HG03571 (cell line): ENCODE measurements at regions not wholly inside any gene's neighbourhood (a gene's known extent, or its start where the extent isn't known, plus 50 kb on each side); places are given as distances from the start of the nearest gene placed in this dataset.
A peak's percentile ranks its signal among the peaks of the same experiment; 100 is the strongest.
"Not testable (repeated sequence)": the region's sequence is repeated elsewhere in the genome, so short reads cannot be mapped to it uniquely, and the experiment has no call there.

Experiments
- ATAC-seq: cut with Tn5 transposase; IDR thresholded peaks from one replicate; pipeline ENCODE4 v1.9.1; 2021; ENCODE audit not compliant: unreplicated experiment

GRCh38 chr4:138456349-138456748 lies 214.2 kb upstream of the SLC7A11 start:
- not testable (repeated sequence) for ATAC-seq

GRCh38 chr4:138455097-138455496 lies 212.9 kb upstream of the SLC7A11 start:
- ATAC-seq: no peak

- ATAC-seq: no peak
Observed at GRCh38 chr4:138452826-138453225, 210.7 kb upstream of the SLC7A11 start.

- no peak for ATAC-seq
Observed at GRCh38 chr4:138451276-138451663, 209.1 kb upstream of the SLC7A11 start.

- ATAC-seq: no peak
Observed at GRCh38 chr4:138450546-138451275, 208.6 kb upstream of the SLC7A11 start.

- no peak for ATAC-seq
Observed at GRCh38 chr4:138449938-138450337, 207.8 kb upstream of the SLC7A11 start.

GRCh38 chr4:138448169-138448568 lies 206.0 kb upstream of the SLC7A11 start:
- ATAC-seq: no peak

GRCh38 chr4:138446456-138446855 lies 204.3 kb upstream of the SLC7A11 start:
- ATAC-seq: no peak

- no peak for ATAC-seq
Observed at GRCh38 chr4:138445098-138445497, 202.9 kb upstream of the SLC7A11 start.

- ATAC-seq: no peak
Observed at GRCh38 chr4:138444260-138444659, 202.1 kb upstream of the SLC7A11 start.

GRCh38 chr4:138439143-138439581 lies 197.0 kb upstream of the SLC7A11 start:
- ATAC-seq: no peak

GRCh38 chr4:138438608-138439007 lies 196.5 kb upstream of the SLC7A11 start:
- no peak for ATAC-seq

- no peak for ATAC-seq
Observed at GRCh38 chr4:138437263-138437851, 195.2 kb upstream of the SLC7A11 start.

GRCh38 chr4:138435733-138436132 lies 193.6 kb upstream of the SLC7A11 start:
- ATAC-seq: not testable (repeated sequence)

GRCh38 chr4:138435046-138435445 lies 192.9 kb upstream of the SLC7A11 start:
- not testable (repeated sequence) for ATAC-seq

- ATAC-seq: no peak
Observed at GRCh38 chr4:138428611-138429010, 186.5 kb upstream of the SLC7A11 start.

- ATAC-seq: no peak
Observed at GRCh38 chr4:138426786-138427185, 184.6 kb upstream of the SLC7A11 start.

GRCh38 chr4:138420471-138420870 lies 178.3 kb upstream of the SLC7A11 start:
- ATAC-seq: no peak

- no peak for ATAC-seq
Observed at GRCh38 chr4:138414202-138414601, 172.1 kb upstream of the SLC7A11 start.

- no peak for ATAC-seq
Observed at GRCh38 chr4:138413273-138413672, 171.1 kb upstream of the SLC7A11 start.

- no peak for ATAC-seq
Observed at GRCh38 chr4:138412847-138413246, 170.7 kb upstream of the SLC7A11 start.

- no peak for ATAC-seq
Observed at GRCh38 chr4:138410266-138410665, 168.1 kb upstream of the SLC7A11 start.

GRCh38 chr4:138409670-138410069 lies 167.5 kb upstream of the SLC7A11 start:
- peak; percentile 29 for ATAC-seq
